HepG2 (cell line): ENCODE measurements at regions not wholly inside any gene's neighbourhood (a gene's known extent, or its start where the extent isn't known, plus 50 kb on each side); places are given as distances from the start of the nearest gene placed in this dataset.

Experiments used
- ATAC-seq: fragments of 200-7000 bp; cut with Tn5 transposase; 3 replicates; pipeline ENCODE4 v1.9.1; 2020; ENCODE audit warnings: mild to moderate bottlenecking, moderate library complexity
- BruUV-seq: library from RNA; stranded (reverse); fragments of 400-500 nt; replicated peaks from 2 replicates; lab custom pipeline; 2021; lab: Mats Ljungman, UMichigan
- CTCF ChIA-PET: fragments of 300-600 bp; formaldehyde crosslinking; extraction: SDS; loops from one replicate; lab custom pipeline; 2021; ENCODE audit warnings: low total read pairs, inconsistent platforms, low intra/inter-chr PET ratio; lab: Yijun Ruan, JAX
- POLR2A ChIA-PET: fragments of 350-600 bp; sonication (Branson Sonifier 250); formaldehyde crosslinking; loops from one replicate; lab custom pipeline; 2020; ENCODE audit warnings: antibody characterized with exemption, inconsistent platforms; lab: Yijun Ruan, JAX
- DNase-seq: peaks from one replicate; pipeline ENCODE4 v3.0.0-alpha.2; 2015; ENCODE audit warnings: low spot score
- FAIRE-seq: peaks from 3 replicates; lab custom pipeline; 2011; peaks lifted over from hg19 to GRCh38; lab: Jason Lieb, UNC
- H2AFZ ChIP-seq: one replicate; pipeline ENCODE4 v1.6.1; 2011; ENCODE audit warnings: low read length, inconsistent platforms
- H3K27ac ChIP-seq: fragments of 300-600 bp; 3 replicates; pipeline ENCODE4 v1.8.0; 2011; ENCODE audit warnings: mixed run types, mild to moderate bottlenecking, mixed read lengths, low read length, inconsistent platforms; ENCODE audit not compliant: insufficient read depth; ENCODE audit errors: extremely low read length
- H3K27me3 ChIP-seq, 2 experiments: fragments of 200-600 bp in 1 of 2; 2 replicates in 1 of 2; 3 replicates in 1 of 2; pipeline versions ENCODE4 v1.6.0 to v1.8.0; 2011; ENCODE audit warnings: low read length in 2 of 2, mild to moderate bottlenecking in 2 of 2, moderate library complexity in 2 of 2, inconsistent platforms in 1 of 2; ENCODE audit not compliant: insufficient read depth in 2 of 2, control insufficient read depth in 1 of 2
- H3K36me3 ChIP-seq, 2 experiments: fragments of 200-600 bp in 1 of 2; replicated peaks in 1 of 2; 2 replicates in 1 of 2; 3 replicates in 1 of 2; pipeline versions ENCODE4 v1.5.1 to v1.8.0; 2011; ENCODE audit warnings: low read length in 2 of 2, inconsistent platforms in 1 of 2; ENCODE audit not compliant: insufficient read depth in 2 of 2, control insufficient read depth in 1 of 2
- H3K4me1 ChIP-seq: 2 replicates; pipeline ENCODE4 v1.5.1; 2012; ENCODE audit warnings: low read length, inconsistent platforms; ENCODE audit not compliant: insufficient read depth
- H3K4me2 ChIP-seq: 2 replicates; pipeline ENCODE4 v1.6.0; 2011; ENCODE audit warnings: low read depth, low read length, inconsistent platforms
- H3K4me3 ChIP-seq, 3 experiments: fragments of 200-600 bp in 1 of 3; sonication (generic), shearing (Covaris generic) in 1 of 3; replicated peaks in 1 of 3; 2 replicates each; pipeline ENCODE4 v1.5.1; 2011 to 2016; ENCODE audit warnings: low read length in 3 of 3, inconsistent platforms in 2 of 3, low read depth in 2 of 3, mild to moderate bottlenecking in 2 of 3, control low read depth in 1 of 3, mixed read lengths in 1 of 3; ENCODE audit not compliant: insufficient read depth in 1 of 3
- H3K79me2 ChIP-seq: one replicate; pipeline ENCODE4 v1.6.1; 2011; ENCODE audit warnings: low read length, inconsistent platforms; ENCODE audit not compliant: insufficient read depth
- H3K9ac ChIP-seq: 2 replicates; pipeline ENCODE4 v1.6.0; 2011; ENCODE audit warnings: mild to moderate bottlenecking, low read depth, low read length, inconsistent platforms; ENCODE audit not compliant: insufficient read depth
- H3K9me3 ChIP-seq: 2 replicates; pipeline ENCODE4 v1.5.1; 2012; ENCODE audit warnings: mild to moderate bottlenecking, low read length
- H4K20me1 ChIP-seq: 2 replicates; pipeline ENCODE4 v1.6.0; 2011; ENCODE audit warnings: inconsistent platforms, mild to moderate bottlenecking, low read length, moderate library complexity; ENCODE audit not compliant: insufficient read depth
- CCDC6 ChIP-seq: sonication (generic); formaldehyde crosslinking; IDR thresholded peaks from 2 replicates; pipeline ENCODE4 v1.8.1; 2022; ENCODE audit warnings: mild to moderate bottlenecking, missing genetic modification reagents, moderate library complexity
- CEBPB ChIP-seq: IDR thresholded peaks from 2 replicates; pipeline ENCODE4 v1.6.1; 2011; ENCODE audit warnings: low read depth, low read length, improper control_type of control experiment, borderline replicate concordance
- GATAD2A ChIP-seq: IDR thresholded peaks from 2 replicates; pipeline ENCODE4 v1.6.1; 2016
- PTBP1 ChIP-seq: fragments of 200-400 bp; formaldehyde crosslinking; IDR thresholded peaks from 2 replicates; pipeline ENCODE4 v1.6.1; 2018; ENCODE audit warnings: low read length, low read depth; ENCODE audit not compliant: poor library complexity, severe bottlenecking
- RFX3 ChIP-seq: IDR thresholded peaks from 2 replicates; pipeline ENCODE4 v1.6.1; 2016; ENCODE audit warnings: missing biosample characterization, missing genetic modification reagents
- U2AF1 ChIP-seq: fragments of 200-400 bp; formaldehyde crosslinking; optimal IDR thresholded peaks from 2 replicates; pipeline ENCODE3; 2017; ENCODE audit warnings: mild to moderate bottlenecking, low read depth, low read length
- ZNF550 ChIP-seq: sonication (generic); formaldehyde crosslinking; IDR thresholded peaks from 2 replicates; pipeline ENCODE4 v1.4.0; 2020; ENCODE audit warnings: mild to moderate bottlenecking, missing genetic modification reagents, borderline replicate concordance
- ZNF629 ChIP-seq: sonication (generic); formaldehyde crosslinking; conservative IDR thresholded peaks from 2 replicates; pipeline ENCODE4 v1.5.0; 2020; ENCODE audit warnings: missing genetic modification reagents
- ZNF7 ChIP-seq: IDR thresholded peaks from 2 replicates; pipeline ENCODE4 v1.6.1; 2016; ENCODE audit warnings: missing biosample characterization, missing genetic modification reagents
- WGBS: methylation state at CpG from one replicate; pipeline ENCODE4 v1.1.6; 2017; ENCODE audit warnings: low lambda C conversion rate; 5-methylcytosine and 5-hydroxymethylcytosine counted together
- in situ Hi-C: cut with HindIII; loops from 2 replicates; pipeline ENCODE4 v1.10.0; 2017; ENCODE audit warnings: low pct_unique_long_range_greater_than_20kb; ENCODE audit not compliant: extremely low pct_ligation_motif_present
- intact Hi-C: fragments of 100-400 bp; cut with micrococcal nuclease; formaldehyde crosslinking; loops from one replicate; pipeline ENCODE4 v1.10.0; 2022; ENCODE audit not compliant: unreplicated experiment
- TF ChIP-seq, protein P1 (sequence below): sonication (generic); formaldehyde crosslinking; IDR thresholded peaks from one replicate; pipeline ENCODE4 v1.5.1; 2020; ENCODE audit warnings: mild to moderate bottlenecking, missing genetic modification reagents; ENCODE audit errors: not compliant biosample characterization
- TF ChIP-seq, protein P2 (sequence below): sonication (generic); formaldehyde crosslinking; IDR thresholded peaks from 2 replicates; pipeline ENCODE4 v1.5.0; 2020; ENCODE audit warnings: missing genetic modification reagents
- TF ChIP-seq, protein P3 (sequence below): IDR thresholded peaks from 2 replicates; pipeline ENCODE4 v1.6.1; 2012; ENCODE audit warnings: low read length, improper control_type of control experiment

DNA sequence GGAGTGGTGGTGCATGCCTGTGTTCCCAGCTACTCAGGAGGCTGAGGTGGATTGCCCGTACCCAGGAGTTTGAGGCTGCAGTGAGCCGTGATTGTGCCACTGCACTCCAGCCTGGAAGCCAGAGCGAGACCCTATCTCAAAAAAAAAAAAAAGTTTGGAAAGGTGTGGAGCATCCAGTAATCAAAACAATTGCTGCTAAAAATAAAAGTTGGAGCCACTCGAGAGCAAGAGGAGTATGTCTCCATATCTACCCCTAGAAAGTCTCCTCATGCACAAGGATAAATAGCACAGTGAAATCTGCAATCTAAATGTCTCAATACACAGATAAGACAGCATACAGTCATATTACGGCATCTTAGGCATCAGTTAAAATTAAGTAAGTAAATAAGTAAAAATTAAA is 81.5 kb upstream of the NEBL start (continued):
- TF ChIP-seq, protein P1, sequence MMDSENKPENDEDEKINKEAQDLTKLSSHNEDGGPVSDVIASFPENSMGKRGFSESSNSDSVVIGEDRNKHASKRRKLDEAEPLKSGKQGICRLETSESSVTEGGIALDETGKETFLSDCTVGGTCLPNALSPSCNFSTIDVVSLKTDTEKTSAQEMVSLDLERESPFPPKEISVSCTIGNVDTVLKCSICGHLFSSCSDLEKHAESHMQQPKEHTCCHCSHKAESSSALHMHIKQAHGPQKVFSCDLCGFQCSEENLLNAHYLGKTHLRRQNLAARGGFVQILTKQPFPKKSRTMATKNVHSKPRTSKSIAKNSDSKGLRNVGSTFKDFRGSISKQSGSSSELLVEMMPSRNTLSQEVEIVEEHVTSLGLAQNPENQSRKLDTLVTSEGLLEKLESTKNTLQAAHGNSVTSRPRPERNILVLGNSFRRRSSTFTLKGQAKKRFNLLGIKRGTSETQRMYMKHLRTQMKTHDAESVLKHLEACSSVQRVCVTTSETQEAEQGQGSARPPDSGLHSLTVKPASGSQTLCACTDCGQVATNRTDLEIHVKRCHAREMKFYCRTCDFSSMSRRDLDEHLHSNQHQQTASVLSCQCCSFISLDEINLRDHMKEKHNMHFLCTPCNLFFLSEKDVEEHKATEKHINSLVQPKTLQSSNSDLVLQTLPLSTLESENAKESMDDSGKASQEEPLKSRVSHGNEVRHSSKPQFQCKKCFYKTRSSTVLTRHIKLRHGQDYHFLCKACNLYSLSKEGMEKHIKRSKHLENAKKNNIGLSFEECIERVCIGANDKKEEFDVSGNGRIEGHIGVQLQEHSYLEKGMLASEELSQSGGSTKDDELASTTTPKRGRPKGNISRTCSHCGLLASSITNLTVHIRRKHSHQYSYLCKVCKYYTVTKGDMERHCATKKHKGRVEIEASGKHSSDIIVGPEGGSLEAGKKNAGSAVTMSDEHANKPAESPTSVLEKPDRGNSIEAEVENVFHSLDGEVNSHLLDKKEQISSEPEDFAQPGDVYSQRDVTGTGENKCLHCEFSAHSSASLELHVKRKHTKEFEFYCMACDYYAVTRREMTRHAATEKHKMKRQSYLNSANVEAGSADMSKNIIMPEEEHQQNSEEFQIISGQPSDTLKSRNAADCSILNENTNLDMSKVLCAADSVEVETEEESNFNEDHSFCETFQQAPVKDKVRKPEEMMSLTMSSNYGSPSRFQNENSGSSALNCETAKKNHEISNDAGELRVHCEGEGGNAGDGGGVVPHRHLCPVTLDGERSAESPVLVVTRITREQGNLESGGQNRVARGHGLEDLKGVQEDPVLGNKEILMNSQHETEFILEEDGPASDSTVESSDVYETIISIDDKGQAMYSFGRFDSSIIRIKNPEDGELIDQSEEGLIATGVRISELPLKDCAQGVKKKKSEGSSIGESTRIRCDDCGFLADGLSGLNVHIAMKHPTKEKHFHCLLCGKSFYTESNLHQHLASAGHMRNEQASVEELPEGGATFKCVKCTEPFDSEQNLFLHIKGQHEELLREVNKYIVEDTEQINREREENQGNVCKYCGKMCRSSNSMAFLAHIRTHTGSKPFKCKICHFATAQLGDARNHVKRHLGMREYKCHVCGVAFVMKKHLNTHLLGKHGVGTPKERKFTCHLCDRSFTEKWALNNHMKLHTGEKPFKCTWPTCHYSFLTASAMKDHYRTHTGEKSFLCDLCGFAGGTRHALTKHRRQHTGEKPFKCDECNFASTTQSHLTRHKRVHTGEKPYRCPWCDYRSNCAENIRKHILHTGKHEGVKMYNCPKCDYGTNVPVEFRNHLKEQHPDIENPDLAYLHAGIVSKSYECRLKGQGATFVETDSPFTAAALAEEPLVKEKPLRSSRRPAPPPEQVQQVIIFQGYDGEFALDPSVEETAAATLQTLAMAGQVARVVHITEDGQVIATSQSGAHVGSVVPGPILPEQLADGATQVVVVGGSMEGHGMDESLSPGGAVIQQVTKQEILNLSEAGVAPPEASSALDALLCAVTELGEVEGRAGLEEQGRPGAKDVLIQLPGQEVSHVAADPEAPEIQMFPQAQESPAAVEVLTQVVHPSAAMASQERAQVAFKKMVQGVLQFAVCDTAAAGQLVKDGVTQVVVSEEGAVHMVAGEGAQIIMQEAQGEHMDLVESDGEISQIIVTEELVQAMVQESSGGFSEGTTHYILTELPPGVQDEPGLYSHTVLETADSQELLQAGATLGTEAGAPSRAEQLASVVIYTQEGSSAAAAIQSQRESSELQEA (CRISPR knock-in tag), result no peak
- TF ChIP-seq U2AF1 (no peak), CCDC6 (CRISPR knock-in tag) (no peak)

DNA sequence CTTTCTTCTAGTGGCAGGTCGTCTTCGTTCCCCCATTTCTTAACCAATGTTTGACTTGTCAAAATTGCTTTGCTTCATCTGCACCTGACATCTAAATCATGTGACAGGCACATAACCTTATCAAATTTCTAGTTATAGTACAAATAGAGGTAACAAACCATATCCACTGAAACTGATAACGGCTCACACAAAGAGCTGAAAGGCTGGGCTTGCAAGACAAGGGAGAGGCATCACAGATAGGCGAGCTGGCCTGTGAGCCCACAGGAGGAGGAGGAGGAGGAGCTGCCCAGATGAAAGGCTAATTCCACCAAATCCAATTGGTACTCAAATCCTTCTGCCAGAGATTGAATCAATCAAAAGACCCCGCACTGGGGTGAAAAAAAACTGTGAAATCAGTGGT is 80.2 kb upstream of the NEBL start:
- H4K20me1 ChIP-seq, result 0 out of 2 replicates have a peak, but pooled peaks cover 2% of the 10 kb centered on the region
- no peaks in the 10 kb centered on the region; a peak in 1 of 5 replicates for H3K27me3 ChIP-seq
- 0% methylated on average over 5 of the region's 5 CpGs for WGBS
- no peaks in the 10 kb centered on the region for H3K9me3 ChIP-seq
- BruUV-seq, result no TSS peak
- no peaks in the 10 kb centered on the region for H3K4me1 ChIP-seq
- intact Hi-C loops, result no loop called here
- no peaks in the 10 kb centered on the region for H3K79me2 ChIP-seq
- no peak overlapping the region for H3K9ac ChIP-seq
- no peak for FAIRE-seq
- ATAC-seq, result no peak
- H2AFZ ChIP-seq, result no peak overlapping the region
- CTCF ChIA-PET, result no interaction called here
- POLR2A ChIA-PET, result interaction anchor here (0.6 kb wide), 1 partner anchor 938 kb away, joined by 3 read pairs; no protein-coding TSS in a partner anchor
- H3K4me3 ChIP-seq, result no peak overlapping the region
- no peak overlapping the region for H3K4me2 ChIP-seq
- in situ Hi-C loops, result no loop called here
- DNase-seq, result no peak
- no peaks in the 10 kb centered on the region for H3K36me3 ChIP-seq
- no peak overlapping the region for H3K27ac ChIP-seq
- TF ChIP-seq, protein P2, sequence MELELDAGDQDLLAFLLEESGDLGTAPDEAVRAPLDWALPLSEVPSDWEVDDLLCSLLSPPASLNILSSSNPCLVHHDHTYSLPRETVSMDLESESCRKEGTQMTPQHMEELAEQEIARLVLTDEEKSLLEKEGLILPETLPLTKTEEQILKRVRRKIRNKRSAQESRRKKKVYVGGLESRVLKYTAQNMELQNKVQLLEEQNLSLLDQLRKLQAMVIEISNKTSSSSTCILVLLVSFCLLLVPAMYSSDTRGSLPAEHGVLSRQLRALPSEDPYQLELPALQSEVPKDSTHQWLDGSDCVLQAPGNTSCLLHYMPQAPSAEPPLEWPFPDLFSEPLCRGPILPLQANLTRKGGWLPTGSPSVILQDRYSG, result no peak
- TF ChIP-seq CEBPB, result no peak
- TF ChIP-seq RFX3 (CRISPR knock-in tag), result no peak
- TF ChIP-seq, protein P3, sequence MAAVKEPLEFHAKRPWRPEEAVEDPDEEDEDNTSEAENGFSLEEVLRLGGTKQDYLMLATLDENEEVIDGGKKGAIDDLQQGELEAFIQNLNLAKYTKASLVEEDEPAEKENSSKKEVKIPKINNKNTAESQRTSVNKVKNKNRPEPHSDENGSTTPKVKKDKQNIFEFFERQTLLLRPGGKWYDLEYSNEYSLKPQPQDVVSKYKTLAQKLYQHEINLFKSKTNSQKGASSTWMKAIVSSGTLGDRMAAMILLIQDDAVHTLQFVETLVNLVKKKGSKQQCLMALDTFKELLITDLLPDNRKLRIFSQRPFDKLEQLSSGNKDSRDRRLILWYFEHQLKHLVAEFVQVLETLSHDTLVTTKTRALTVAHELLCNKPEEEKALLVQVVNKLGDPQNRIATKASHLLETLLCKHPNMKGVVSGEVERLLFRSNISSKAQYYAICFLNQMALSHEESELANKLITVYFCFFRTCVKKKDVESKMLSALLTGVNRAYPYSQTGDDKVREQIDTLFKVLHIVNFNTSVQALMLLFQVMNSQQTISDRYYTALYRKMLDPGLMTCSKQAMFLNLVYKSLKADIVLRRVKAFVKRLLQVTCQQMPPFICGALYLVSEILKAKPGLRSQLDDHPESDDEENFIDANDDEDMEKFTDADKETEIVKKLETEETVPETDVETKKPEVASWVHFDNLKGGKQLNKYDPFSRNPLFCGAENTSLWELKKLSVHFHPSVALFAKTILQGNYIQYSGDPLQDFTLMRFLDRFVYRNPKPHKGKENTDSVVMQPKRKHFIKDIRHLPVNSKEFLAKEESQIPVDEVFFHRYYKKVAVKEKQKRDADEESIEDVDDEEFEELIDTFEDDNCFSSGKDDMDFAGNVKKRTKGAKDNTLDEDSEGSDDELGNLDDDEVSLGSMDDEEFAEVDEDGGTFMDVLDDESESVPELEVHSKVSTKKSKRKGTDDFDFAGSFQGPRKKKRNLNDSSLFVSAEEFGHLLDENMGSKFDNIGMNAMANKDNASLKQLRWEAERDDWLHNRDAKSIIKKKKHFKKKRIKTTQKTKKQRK, result no peak
- TF ChIP-seq ZNF550 (CRISPR knock-in tag), result no peak
- TF ChIP-seq PTBP1, result no peak
- TF ChIP-seq ZNF7, result no peak
- TF ChIP-seq GATAD2A (CRISPR knock-in tag), result no peak
- TF ChIP-seq ZNF629 (CRISPR knock-in tag), result no peak
